ENCODE measurements at regions not wholly inside any gene's neighbourhood (a gene's known extent, or its start where the extent isn't known, plus 50 kb on each side); places are given as distances from the start of the nearest gene placed in this dataset.

GRCh38 chr6:170167657-170168159, 123.2 kb downstream of the DLL1 start:
- no peak for TF ChIP-seq CTCF (IDR thresholded peaks at IDR 0.05)
- TF ChIP-seq POLR2A (IDR thresholded peaks at IDR 0.05): no peak
